ENCODE measurements at regions not wholly inside any gene's neighbourhood (a gene's known extent, or its start where the extent isn't known, plus 50 kb on each side); places are given as distances from the start of the nearest gene placed in this dataset.

DNA sequence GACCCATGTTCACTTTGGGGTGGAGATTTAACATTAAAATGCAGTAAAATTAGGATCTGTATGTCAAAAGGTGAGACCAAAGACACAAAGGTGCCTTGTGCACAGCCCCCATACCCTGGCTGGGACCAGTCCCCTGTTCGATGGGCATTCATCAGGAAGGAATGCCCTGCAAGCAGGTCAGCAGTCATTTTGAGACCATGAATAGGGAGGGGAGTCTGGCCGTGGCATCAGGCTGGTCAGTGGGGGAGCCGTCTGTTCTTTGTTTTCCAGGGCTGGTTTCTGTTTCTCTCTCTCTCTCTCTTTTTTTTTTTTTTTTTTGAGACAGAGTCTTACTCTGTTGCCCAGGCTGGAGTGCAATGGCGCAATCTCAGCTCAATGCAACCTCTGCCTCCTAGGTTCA is 68.9 kb upstream of the GOLM1 start:
- DNase-seq (ENCODE audit: low spot score) = peak; percentile 40

DNA sequence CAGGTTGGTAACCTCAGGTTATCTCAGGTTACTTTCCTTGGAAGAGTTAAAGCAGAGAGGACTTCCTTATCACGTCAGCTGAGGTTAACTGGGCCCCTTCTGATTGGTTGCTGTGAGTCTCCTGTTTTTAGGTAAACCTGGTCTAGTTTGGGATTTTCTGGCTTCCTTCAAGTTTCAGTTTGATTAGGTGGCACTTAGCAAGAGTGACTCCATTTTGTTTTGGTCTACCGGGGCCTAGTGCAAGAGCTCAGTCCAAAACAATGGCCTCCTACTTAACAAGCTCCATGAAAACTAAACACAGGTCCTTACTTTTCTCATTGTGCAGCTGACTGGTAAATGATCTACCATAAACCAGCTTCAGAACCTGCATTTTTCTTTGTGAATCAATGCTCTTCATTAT is 67.2 kb upstream of the GOLM1 start:
- DNase-seq (ENCODE audit: low spot score) = no peak

DNA sequence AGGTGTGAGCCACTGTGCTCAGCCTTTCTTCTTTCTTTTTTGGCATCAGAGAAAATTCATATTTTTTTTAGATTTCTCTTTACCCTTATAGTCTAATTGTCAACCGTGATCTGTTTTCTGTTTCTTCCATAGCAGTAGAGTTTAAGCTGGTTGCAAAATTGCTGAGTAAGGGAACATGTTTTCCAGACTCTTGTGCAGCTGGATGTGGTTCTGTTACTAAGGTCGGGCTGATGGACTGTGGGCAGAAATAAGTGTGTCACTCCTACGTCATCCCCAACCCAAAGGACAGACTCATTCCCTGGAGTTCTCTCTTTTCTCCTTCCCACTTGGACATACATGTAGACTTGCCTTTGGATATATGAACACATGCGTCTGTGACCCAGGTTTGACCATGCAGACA is 64.1 kb upstream of the GOLM1 start:
- no peak for DNase-seq (ENCODE audit: low spot score)
